HEK293 (cell line): ENCODE measurements at regions not wholly inside any gene's neighbourhood (a gene's known extent, or its start where the extent isn't known, plus 50 kb on each side); places are given as distances from the start of the nearest gene placed in this dataset.
"Not testable (repeated sequence)": the region's sequence is repeated elsewhere in the genome, so short reads cannot be mapped to it uniquely, and the experiment has no call there.

Experiments
- MZF1 ChIP-seq: fragments of 450-650 bp; formaldehyde crosslinking; IDR thresholded peaks from 2 replicates; pipeline ENCODE4 v1.5.1; 2017; ENCODE audit warnings: missing biosample characterization, missing genetic modification characterization, borderline replicate concordance
- ZNF274 ChIP-seq, 2 experiments: fragments of 200-500 bp in 1 of 2; fragments of 450-650 bp in 1 of 2; sonication (Bioruptor generic) in 1 of 2; formaldehyde crosslinking in 1 of 2; IDR thresholded peaks; 2 replicates each; pipeline versions ENCODE4 v1.5.1 to v1.6.1; 2014 to 2016; ENCODE audit warnings: borderline replicate concordance in 1 of 2, inconsistent platforms in 1 of 2, low read length in 1 of 2, missing biosample characterization in 1 of 2, missing genetic modification characterization in 1 of 2
- TF ChIP-seq, protein P1 (sequence below): fragments of 450-650 bp; formaldehyde crosslinking; IDR thresholded peaks from 2 replicates; pipeline ENCODE4 v1.5.1; 2016; ENCODE audit warnings: missing biosample characterization, missing genetic modification characterization

DNA sequence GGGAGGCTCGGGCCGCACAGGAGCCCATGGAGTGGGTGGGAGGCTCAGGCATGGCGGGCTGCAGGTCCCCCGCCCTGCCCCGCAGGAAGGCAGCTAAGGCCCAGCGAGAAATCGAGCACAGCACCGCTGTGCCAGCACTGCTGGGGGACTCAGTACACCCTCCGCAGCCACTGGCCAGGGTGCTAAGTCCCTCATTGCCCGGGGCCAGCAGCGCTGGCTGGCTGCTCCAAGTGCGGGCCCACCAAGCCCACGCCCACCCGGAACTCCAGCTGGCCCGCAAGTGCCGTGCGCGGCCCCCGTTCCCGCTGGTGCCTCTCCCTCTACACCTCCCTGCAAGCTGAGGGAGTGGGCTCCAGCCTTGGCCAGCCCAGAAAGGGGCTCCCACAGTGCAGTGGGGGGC lies 239.7 kb downstream of the YTHDC2 start:
- TF ChIP-seq, protein P1, sequence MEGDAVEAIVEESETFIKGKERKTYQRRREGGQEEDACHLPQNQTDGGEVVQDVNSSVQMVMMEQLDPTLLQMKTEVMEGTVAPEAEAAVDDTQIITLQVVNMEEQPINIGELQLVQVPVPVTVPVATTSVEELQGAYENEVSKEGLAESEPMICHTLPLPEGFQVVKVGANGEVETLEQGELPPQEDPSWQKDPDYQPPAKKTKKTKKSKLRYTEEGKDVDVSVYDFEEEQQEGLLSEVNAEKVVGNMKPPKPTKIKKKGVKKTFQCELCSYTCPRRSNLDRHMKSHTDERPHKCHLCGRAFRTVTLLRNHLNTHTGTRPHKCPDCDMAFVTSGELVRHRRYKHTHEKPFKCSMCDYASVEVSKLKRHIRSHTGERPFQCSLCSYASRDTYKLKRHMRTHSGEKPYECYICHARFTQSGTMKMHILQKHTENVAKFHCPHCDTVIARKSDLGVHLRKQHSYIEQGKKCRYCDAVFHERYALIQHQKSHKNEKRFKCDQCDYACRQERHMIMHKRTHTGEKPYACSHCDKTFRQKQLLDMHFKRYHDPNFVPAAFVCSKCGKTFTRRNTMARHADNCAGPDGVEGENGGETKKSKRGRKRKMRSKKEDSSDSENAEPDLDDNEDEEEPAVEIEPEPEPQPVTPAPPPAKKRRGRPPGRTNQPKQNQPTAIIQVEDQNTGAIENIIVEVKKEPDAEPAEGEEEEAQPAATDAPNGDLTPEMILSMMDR (tag by site-specific recombination), result not testable (repeated sequence)
- not testable (repeated sequence) for TF ChIP-seq ZNF274 (IDR thresholded peaks at IDR 0.05; ENCODE audit: low read length); ZNF274 (tag by site-specific recombination; IDR thresholded peaks at IDR 0.05; ENCODE audit: borderline replicate concordance); MZF1 (tag by site-specific recombination)
